ENCODE measurements at regions not wholly inside any gene's neighbourhood (a gene's known extent, or its start where the extent isn't known, plus 50 kb on each side); places are given as distances from the start of the nearest gene placed in this dataset.

- Histone ChIP-seq H3K36me3 (ENCODE audit: insufficient read depth, low read length) (no peaks in the 10 kb centered on the region), H3K27ac (no peak overlapping the region), H3K9me3 (ENCODE audit: low read depth, low read length) (no peaks in the 10 kb centered on the region), H3K9ac (ENCODE audit: insufficient read length) (no peak overlapping the region), H3K4me3 (no peak overlapping the region)
- no peak for DNase-seq (ENCODE audit: low read depth, low spot score)
- TF ChIP-seq POLR2AphosphoS5 (IDR thresholded peaks at IDR 0.05; ENCODE audit: borderline replicate concordance, low read depth, low read length) = no peak
- TF ChIP-seq FOXP2 (optimal IDR thresholded peaks at IDR 0.05; ENCODE audit: control extremely low read depth, extremely low read length, insufficient read depth) = no peak
- no peak for TF ChIP-seq EZH2 (IDR thresholded peaks at IDR 0.05)
Observed at GRCh38 chr2:217228732-217229131, 368.9 kb upstream of the TNP1 start.

- H3K9ac ChIP-seq (ENCODE audit: insufficient read length) = no peak overlapping the region
- no peak overlapping the region for H3K27ac ChIP-seq
- H3K4me3 ChIP-seq = no peak overlapping the region
- no peaks in the 10 kb centered on the region for H3K9me3 ChIP-seq (ENCODE audit: low read depth, low read length)
- TF ChIP-seq FOXP2 (optimal IDR thresholded peaks at IDR 0.05; ENCODE audit: control extremely low read depth, extremely low read length, insufficient read depth) (no peak), POLR2AphosphoS5 (IDR thresholded peaks at IDR 0.05; ENCODE audit: borderline replicate concordance, low read depth, low read length) (no peak), EZH2 (IDR thresholded peaks at IDR 0.05) (no peak)
- no peaks in the 10 kb centered on the region for H3K36me3 ChIP-seq (ENCODE audit: insufficient read depth, low read length)
- DNase-seq (ENCODE audit: low read depth, low spot score) = no peak
Observed at GRCh38 chr2:217227794-217228193, 367.9 kb upstream of the TNP1 start.

DNA sequence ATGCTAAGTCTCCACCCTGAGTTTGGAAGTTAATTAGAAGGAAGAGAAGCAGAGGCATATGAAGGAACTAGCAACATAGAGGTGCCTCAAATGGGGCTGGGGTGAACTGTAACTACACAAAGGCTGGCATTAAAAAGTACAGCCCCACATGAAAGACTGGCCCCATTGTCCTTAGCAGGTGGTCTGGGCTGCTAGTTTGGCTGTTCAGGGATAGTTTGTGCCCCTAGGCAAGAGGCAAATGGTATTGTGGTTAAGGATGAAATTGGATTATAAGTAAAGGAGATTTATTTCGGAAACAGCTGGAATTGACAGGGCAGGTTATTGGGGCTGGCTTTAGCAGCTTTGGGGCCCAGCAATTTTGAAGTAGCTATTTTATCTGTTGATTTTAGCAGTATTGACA lies 365.7 kb upstream of the TNP1 start:
- no peak overlapping the region for H3K27ac ChIP-seq
- DNase-seq (ENCODE audit: low read depth, low spot score) = no peak
- no peak for TF ChIP-seq POLR2AphosphoS5 (IDR thresholded peaks at IDR 0.05; ENCODE audit: borderline replicate concordance, low read depth, low read length)
- no peak for TF ChIP-seq EZH2 (IDR thresholded peaks at IDR 0.05)
- no peak for TF ChIP-seq FOXP2 (optimal IDR thresholded peaks at IDR 0.05; ENCODE audit: control extremely low read depth, extremely low read length, insufficient read depth)
- no peak overlapping the region for H3K4me3 ChIP-seq
- H3K9me3 ChIP-seq (ENCODE audit: low read depth, low read length) = no peaks in the 10 kb centered on the region
- H3K36me3 ChIP-seq (ENCODE audit: insufficient read depth, low read length) = no peaks in the 10 kb centered on the region
- H3K9ac ChIP-seq (ENCODE audit: insufficient read length) = no peak overlapping the region

DNA sequence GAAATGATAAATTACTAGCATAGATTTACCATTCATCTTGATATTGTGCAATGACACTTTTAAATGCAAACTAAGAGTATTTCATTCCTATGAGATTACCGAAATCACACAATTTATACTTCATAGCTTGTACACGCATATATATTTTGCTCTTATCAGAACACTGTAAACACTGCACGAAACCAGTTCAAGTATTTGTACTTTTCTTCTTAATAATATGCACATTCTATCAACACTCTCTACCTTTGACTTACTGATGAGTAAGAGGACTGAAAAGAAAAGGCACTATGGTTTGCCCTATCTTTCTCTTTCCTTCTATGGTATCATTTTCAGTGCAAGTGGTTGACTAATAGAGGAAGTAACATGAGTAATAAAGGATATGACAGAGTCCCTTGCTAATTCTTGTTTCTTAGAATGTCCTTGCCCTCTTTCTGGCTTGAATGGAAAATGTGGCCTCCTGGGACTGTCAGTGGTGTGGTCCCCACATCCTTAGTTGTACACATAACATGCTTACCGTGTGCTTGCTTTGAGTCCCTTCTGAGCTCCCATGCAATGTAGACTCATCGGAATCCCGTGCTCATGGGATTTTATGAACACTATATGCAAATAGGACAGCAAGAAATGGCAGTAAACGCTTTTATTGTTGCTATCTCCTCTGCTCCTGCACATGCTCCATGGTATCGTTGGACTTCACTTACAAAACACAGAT lies 363.5 kb upstream of the TNP1 start:
- no peak overlapping the region for H3K27ac ChIP-seq
- DNase-seq (ENCODE audit: low read depth, low spot score) = no peak
- H3K9ac ChIP-seq (ENCODE audit: insufficient read length) = no peak overlapping the region

DNA sequence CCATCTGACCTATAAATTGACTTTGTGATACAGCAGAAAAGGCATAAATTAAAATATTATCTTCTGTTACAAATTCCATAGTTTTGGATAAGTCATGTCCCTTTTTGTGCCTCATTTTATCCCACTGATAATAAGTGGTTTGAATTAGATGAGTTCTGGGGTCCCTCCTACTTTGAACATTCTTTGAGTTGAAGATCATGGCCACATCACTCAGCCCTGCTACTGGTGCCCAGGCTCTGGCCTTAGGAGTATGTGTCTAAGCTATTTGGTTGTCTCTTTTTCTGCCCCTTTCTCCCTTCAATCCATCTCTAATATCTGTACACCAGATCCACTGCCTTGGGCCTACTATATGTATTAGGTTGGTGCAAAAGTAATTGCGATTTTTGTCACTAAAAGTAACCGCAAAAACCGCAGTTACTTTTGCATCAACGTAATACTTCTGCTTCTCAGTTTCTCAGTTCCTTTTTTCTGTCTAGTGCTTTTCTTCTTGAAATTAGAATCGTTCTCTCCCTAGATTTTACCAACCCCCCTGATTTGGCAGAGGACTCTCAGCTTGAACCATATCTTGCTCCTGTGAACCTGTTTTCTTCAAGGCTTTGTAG lies 362.5 kb upstream of the TNP1 start:
- H3K4me3 ChIP-seq = no peak overlapping the region
- no peaks in the 10 kb centered on the region for H3K9me3 ChIP-seq (ENCODE audit: low read depth, low read length)
- no peak for TF ChIP-seq EZH2 (IDR thresholded peaks at IDR 0.05)
- TF ChIP-seq POLR2AphosphoS5 (IDR thresholded peaks at IDR 0.05; ENCODE audit: borderline replicate concordance, low read depth, low read length) = no peak
- no peak for TF ChIP-seq FOXP2 (optimal IDR thresholded peaks at IDR 0.05; ENCODE audit: control extremely low read depth, extremely low read length, insufficient read depth)
- H3K9ac ChIP-seq (ENCODE audit: insufficient read length) = no peak overlapping the region
- H3K36me3 ChIP-seq (ENCODE audit: insufficient read depth, low read length) = no peaks in the 10 kb centered on the region
- H3K27ac ChIP-seq = no peak overlapping the region
- no peak for DNase-seq (ENCODE audit: low read depth, low spot score)

More for the DNA sequence above, 363.5 kb upstream of the TNP1 start:
- TF ChIP-seq FOXP2 (optimal IDR thresholded peaks at IDR 0.05; ENCODE audit: control extremely low read depth, extremely low read length, insufficient read depth) (no peak), POLR2AphosphoS5 (IDR thresholded peaks at IDR 0.05; ENCODE audit: borderline replicate concordance, low read depth, low read length) (no peak), EZH2 (IDR thresholded peaks at IDR 0.05) (no peak)
- Histone ChIP-seq H3K9me3 (ENCODE audit: low read depth, low read length) (no peaks in the 10 kb centered on the region), H3K4me3 (no peak overlapping the region), H3K36me3 (ENCODE audit: insufficient read depth, low read length) (no peaks in the 10 kb centered on the region)

DNA sequence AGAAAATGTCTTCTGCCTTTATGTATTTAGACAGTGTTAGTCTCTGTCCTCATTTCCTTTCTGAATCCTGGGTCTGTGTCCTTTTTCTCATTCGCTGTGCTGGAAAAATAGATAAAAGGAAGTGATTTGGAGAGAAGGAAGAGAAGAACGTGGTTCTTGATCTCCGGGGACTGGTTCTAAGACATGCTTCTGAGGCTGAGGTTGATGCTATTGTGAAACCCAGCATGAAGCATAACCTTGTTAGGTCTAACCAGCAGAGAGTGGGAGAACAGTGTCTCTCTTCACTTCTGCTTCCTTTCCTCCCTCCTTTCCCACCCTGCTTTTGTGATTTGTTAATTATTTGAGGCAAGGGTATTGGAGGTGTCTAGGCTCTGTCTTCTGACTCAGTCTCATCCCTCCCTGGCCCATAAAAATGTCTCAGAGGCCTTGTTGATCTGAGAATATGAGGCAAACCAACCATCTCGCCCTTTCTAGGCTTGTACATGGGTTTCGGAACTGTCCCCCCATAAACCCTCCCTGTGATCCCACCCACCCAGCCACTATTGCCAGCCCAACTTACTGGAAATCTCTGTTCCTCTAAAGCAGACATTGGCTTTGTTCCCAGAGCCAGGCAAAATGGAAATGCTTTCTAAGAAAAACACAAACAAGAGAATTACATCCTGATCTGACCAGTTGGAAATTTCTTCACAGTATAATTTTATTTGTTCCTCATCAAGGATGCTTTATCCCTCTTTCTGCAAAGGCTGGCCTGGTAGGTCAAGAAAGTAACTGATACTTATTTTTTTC lies 360.6 kb upstream of the TNP1 start:
- Histone ChIP-seq H3K27ac (no peak overlapping the region), H3K36me3 (ENCODE audit: insufficient read depth, low read length) (no peaks in the 10 kb centered on the region), H3K9me3 (ENCODE audit: low read depth, low read length) (no peaks in the 10 kb centered on the region), H3K9ac (ENCODE audit: insufficient read length) (no peak overlapping the region), H3K4me3 (no peak overlapping the region)
- DNase-seq (ENCODE audit: low read depth, low spot score) = no peak
- TF ChIP-seq FOXP2 (optimal IDR thresholded peaks at IDR 0.05; ENCODE audit: control extremely low read depth, extremely low read length, insufficient read depth) (no peak), EZH2 (IDR thresholded peaks at IDR 0.05) (no peak), POLR2AphosphoS5 (IDR thresholded peaks at IDR 0.05; ENCODE audit: borderline replicate concordance, low read depth, low read length) (no peak)

DNA sequence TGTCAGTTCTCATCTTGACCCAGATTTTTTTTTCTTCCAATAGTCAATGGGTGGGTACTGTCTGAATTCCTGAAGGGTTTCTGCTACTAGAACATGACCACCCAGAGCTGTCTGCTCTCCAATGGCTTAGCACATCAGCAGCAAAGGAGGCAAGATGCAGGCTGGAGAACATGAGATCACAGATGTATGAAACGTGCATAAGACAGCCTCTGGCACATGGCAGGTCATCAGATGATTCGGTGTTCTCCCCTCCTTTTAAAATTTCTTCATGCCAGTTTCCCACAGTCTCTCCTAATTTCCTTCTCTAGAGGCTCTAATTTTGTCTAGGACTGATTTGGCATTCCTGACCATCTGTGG lies 359.3 kb upstream of the TNP1 start:
- TF ChIP-seq EZH2 (IDR thresholded peaks at IDR 0.05) (no peak), POLR2AphosphoS5 (IDR thresholded peaks at IDR 0.05; ENCODE audit: borderline replicate concordance, low read depth, low read length) (no peak), FOXP2 (optimal IDR thresholded peaks at IDR 0.05; ENCODE audit: control extremely low read depth, extremely low read length, insufficient read depth) (no peak)
- Histone ChIP-seq H3K4me3 (no peak overlapping the region), H3K9me3 (ENCODE audit: low read depth, low read length) (no peaks in the 10 kb centered on the region), H3K36me3 (ENCODE audit: insufficient read depth, low read length) (no peaks in the 10 kb centered on the region), H3K27ac (no peak overlapping the region), H3K9ac (ENCODE audit: insufficient read length) (no peak overlapping the region)
- DNase-seq (ENCODE audit: low read depth, low spot score) = no peak

All from SK-N-MC (cell line).